Fibroblast of pulmonary artery (primary cell): ENCODE measurements at regions not wholly inside any gene's neighbourhood (a gene's known extent, or its start where the extent isn't known, plus 50 kb on each side); places are given as distances from the start of the nearest gene placed in this dataset.

Experiments used
- DNase-seq: peaks from one replicate; pipeline ENCODE4 v3.0.0-alpha.2; 2010; ENCODE audit warnings: low read depth
- H3K4me3 ChIP-seq: replicated peaks from 2 replicates; pipeline ENCODE4 v1.5.1; 2011; ENCODE audit warnings: low read depth, mild to moderate bottlenecking, control low read depth, low read length, moderate library complexity
- CTCF ChIP-seq: IDR thresholded peaks from 2 replicates; pipeline ENCODE4 v1.5.1; 2011; ENCODE audit warnings: mild to moderate bottlenecking, control low read depth, low read length, inconsistent platforms; ENCODE audit errors: missing control alignments

GRCh38 chr4:57580710-57581599, 470.8 kb upstream of the IGFBP7 start:
- no peak for TF ChIP-seq CTCF
- DNase-seq, result no peak
- no peak overlapping the region for H3K4me3 ChIP-seq

- no peak for TF ChIP-seq CTCF
- no peak overlapping the region for H3K4me3 ChIP-seq
- DNase-seq, result no peak
Measured at GRCh38 chr4:57575426-57575825, 465.2 kb upstream of the IGFBP7 start.

GRCh38 chr4:57554556-57555092, 444.4 kb upstream of the IGFBP7 start:
- no peak overlapping the region for H3K4me3 ChIP-seq
- DNase-seq, result no peak
- no peak for TF ChIP-seq CTCF

GRCh38 chr4:57553728-57554127, 443.5 kb upstream of the IGFBP7 start:
- no peak for DNase-seq
- TF ChIP-seq CTCF, result no peak
- H3K4me3 ChIP-seq, result no peak overlapping the region

- no peak for DNase-seq
- no peak for TF ChIP-seq CTCF
- H3K4me3 ChIP-seq, result no peak overlapping the region
Measured at GRCh38 chr4:57550198-57550597, 440.0 kb upstream of the IGFBP7 start.

DNA sequence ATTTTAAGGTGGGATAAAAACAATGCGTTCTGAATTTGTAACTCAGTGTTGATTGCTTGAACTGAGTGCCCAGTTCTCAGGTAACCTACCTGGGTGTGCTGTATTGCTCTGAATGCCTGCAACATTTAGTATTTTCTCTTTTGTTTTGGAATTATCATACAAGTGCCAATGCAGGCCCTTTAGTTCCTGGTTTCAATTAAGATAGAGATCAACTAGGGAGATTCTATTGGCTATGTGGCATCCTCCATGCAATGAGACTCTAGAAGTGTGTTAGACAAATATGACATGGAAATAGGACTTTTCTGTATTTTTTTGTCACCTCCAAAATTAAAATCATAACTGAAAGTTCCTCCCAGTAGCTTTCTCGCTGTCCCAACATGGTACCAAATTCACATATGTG, 438.7 kb upstream of the IGFBP7 start:
- TF ChIP-seq CTCF, result no peak
- no peak for DNase-seq

More for the DNA sequence above, 438.7 kb upstream of the IGFBP7 start:
- no peak overlapping the region for H3K4me3 ChIP-seq
